Keratinocyte (primary cell): ENCODE measurements at regions not wholly inside any gene's neighbourhood (a gene's known extent, or its start where the extent isn't known, plus 50 kb on each side); places are given as distances from the start of the nearest gene placed in this dataset.

Experiments used
- DNase-seq: peaks from one replicate; pipeline ENCODE4 v3.0.0-alpha.2; 2011; ENCODE audit warnings: low read depth, missing footprints, low spot score
- FAIRE-seq: peaks from 2 replicates; lab custom pipeline; 2011; peaks lifted over from hg19 to GRCh38; lab: Jason Lieb, UNC
- H2AFZ ChIP-seq: 2 replicates; pipeline ENCODE4 v1.6.0; 2012; ENCODE audit warnings: low read length, control low read depth, inconsistent platforms; ENCODE audit not compliant: control insufficient read depth
- H3K27ac ChIP-seq: 2 replicates; pipeline ENCODE4 v1.5.1; 2011; ENCODE audit warnings: low read length; ENCODE audit not compliant: control insufficient read depth, insufficient read depth
- H3K27me3 ChIP-seq: 3 replicates; pipeline ENCODE4 v1.6.0; 2011; ENCODE audit warnings: low read length; ENCODE audit not compliant: control insufficient read depth, insufficient read depth; ENCODE audit errors: extremely low read depth
- H3K36me3 ChIP-seq, 2 experiments: 2 replicates in 1 of 2; 3 replicates in 1 of 2; pipeline ENCODE4 v1.5.1; 2011; ENCODE audit warnings: low read length in 2 of 2, mild to moderate bottlenecking in 1 of 2; ENCODE audit not compliant: control insufficient read depth in 2 of 2, insufficient read depth in 2 of 2; ENCODE audit errors: extremely low read depth in 1 of 2
- H3K4me1 ChIP-seq: 3 replicates; pipeline ENCODE4 v1.5.1; 2011; ENCODE audit warnings: low read length; ENCODE audit not compliant: control insufficient read depth, insufficient read depth; ENCODE audit errors: extremely low read depth
- H3K4me2 ChIP-seq: 3 replicates; pipeline ENCODE4 v1.6.0; 2011; ENCODE audit warnings: low read depth, low read length; ENCODE audit not compliant: control insufficient read depth, insufficient read depth; ENCODE audit errors: extremely low read depth
- H3K4me3 ChIP-seq, 3 experiments: fragments of 200-600 bp in 1 of 3; sonication (generic) in 1 of 3; 2 replicates in 2 of 3; 3 replicates in 1 of 3; pipeline ENCODE4 v1.5.1; 2011 to 2016; ENCODE audit warnings: low read length in 3 of 3, mild to moderate bottlenecking in 3 of 3, control low read depth in 2 of 3, inconsistent platforms in 1 of 3, low read depth in 1 of 3, mixed read lengths in 1 of 3, mixed run types in 1 of 3, moderate library complexity in 1 of 3; ENCODE audit not compliant: control insufficient read depth in 2 of 3, insufficient read depth in 2 of 3; ENCODE audit errors: extremely low read depth in 1 of 3
- H3K79me2 ChIP-seq: 2 replicates; pipeline ENCODE4 v1.6.0; 2012; ENCODE audit warnings: low read length; ENCODE audit not compliant: control insufficient read depth, insufficient read depth
- H3K9ac ChIP-seq: 3 replicates; pipeline ENCODE4 v1.6.0; 2011; ENCODE audit warnings: low read length; ENCODE audit not compliant: control insufficient read depth, insufficient read depth; ENCODE audit errors: extremely low read depth
- H3K9me1 ChIP-seq: 3 replicates; pipeline ENCODE4 v1.6.0; 2011; ENCODE audit warnings: low read length; ENCODE audit not compliant: control insufficient read depth, insufficient read depth; ENCODE audit errors: extremely low read depth
- H3K9me3 ChIP-seq: 2 replicates; pipeline ENCODE4 v1.5.1; 2012; ENCODE audit warnings: low read depth, low read length; ENCODE audit not compliant: control insufficient read depth
- H4K20me1 ChIP-seq: 3 replicates; pipeline ENCODE4 v1.6.0; 2011; ENCODE audit warnings: low read length; ENCODE audit not compliant: control insufficient read depth, insufficient read depth; ENCODE audit errors: extremely low read depth
- CTCF ChIP-seq, 3 experiments: IDR thresholded peaks in 1 of 3; conservative IDR thresholded peaks in 1 of 3; optimal IDR thresholded peaks in 1 of 3; 2 replicates in 2 of 3; 3 replicates in 1 of 3; pipeline versions ENCODE3 to v1.5.1; 2011; ENCODE audit warnings: low read length in 3 of 3, mild to moderate bottlenecking in 3 of 3, moderate library complexity in 2 of 3, control low read depth in 1 of 3, inconsistent platforms in 1 of 3; ENCODE audit not compliant: insufficient read depth in 2 of 3; ENCODE audit errors: extremely low read depth in 1 of 3
- EZH2 ChIP-seq: IDR thresholded peaks from one replicate; pipeline ENCODE4 v1.6.1; 2012; ENCODE audit warnings: inconsistent platforms, mild to moderate bottlenecking, low read length, moderate library complexity
- dilution Hi-C: fragments of 300-500 bp; cut with MboI; formaldehyde crosslinking; loops from one replicate; pipeline ENCODE4 v1.7.0; 2020; ENCODE audit warnings: low sequenced_read_pairs; ENCODE audit not compliant: extremely low pct_ligation_motif_present

GRCh38 chr6:85112540-85112939, 337.3 kb upstream of the NT5E start:
- no peaks in the 10 kb centered on the region for H4K20me1 ChIP-seq
- no peaks in the 10 kb centered on the region for H3K79me2 ChIP-seq
- dilution Hi-C loops = no loop called here
- H2AFZ ChIP-seq = no peak overlapping the region
- H3K4me3 ChIP-seq = no peak overlapping the region
- DNase-seq (no peak), FAIRE-seq (no peak)
- no peaks in the 10 kb centered on the region for H3K9me1 ChIP-seq
- TF ChIP-seq CTCF (optimal IDR thresholded peaks at IDR 0.05 in 1 of 3, IDR thresholded peaks at IDR 0.05 in 1 of 3, conservative IDR thresholded peaks at IDR 0.05 in 1 of 3; ENCODE audit: extremely low read depth in 1 of 3, insufficient read depth in 2 of 3, low read length in 3 of 3) = no peak
- no peak for TF ChIP-seq EZH2
- H3K27me3 ChIP-seq = no peaks in the 10 kb centered on the region
- H3K27ac ChIP-seq = no peak overlapping the region
- no peak overlapping the region for H3K9ac ChIP-seq
- H3K36me3 ChIP-seq = no peaks in the 10 kb centered on the region
- no peaks in the 10 kb centered on the region for H3K9me3 ChIP-seq
- no peaks in the 10 kb centered on the region for H3K4me1 ChIP-seq
- no peak overlapping the region for H3K4me2 ChIP-seq

GRCh38 chr6:85111481-85112011, 338.3 kb upstream of the NT5E start:
- no peaks in the 10 kb centered on the region for H3K27me3 ChIP-seq
- H3K36me3 ChIP-seq = no peaks in the 10 kb centered on the region
- TF ChIP-seq CTCF (optimal IDR thresholded peaks at IDR 0.05 in 1 of 3, IDR thresholded peaks at IDR 0.05 in 1 of 3, conservative IDR thresholded peaks at IDR 0.05 in 1 of 3; ENCODE audit: extremely low read depth in 1 of 3, insufficient read depth in 2 of 3, low read length in 3 of 3) (no peak), EZH2 (no peak)
- no peaks in the 10 kb centered on the region for H4K20me1 ChIP-seq
- H3K4me3 ChIP-seq = no peak overlapping the region
- DNase-seq (no peak), FAIRE-seq (no peak)
- no peak overlapping the region for H3K27ac ChIP-seq
- H3K4me2 ChIP-seq = no peak overlapping the region
- H3K9me1 ChIP-seq = no peaks in the 10 kb centered on the region
- no peak overlapping the region for H2AFZ ChIP-seq
- no peaks in the 10 kb centered on the region for H3K9me3 ChIP-seq
- H3K4me1 ChIP-seq = no peaks in the 10 kb centered on the region
- H3K79me2 ChIP-seq = no peaks in the 10 kb centered on the region
- H3K9ac ChIP-seq = no peak overlapping the region
- dilution Hi-C loops = no loop called here
